ENCODE measurements at regions not wholly inside any gene's neighbourhood (a gene's known extent, or its start where the extent isn't known, plus 50 kb on each side); places are given as distances from the start of the nearest gene placed in this dataset.

DNA sequence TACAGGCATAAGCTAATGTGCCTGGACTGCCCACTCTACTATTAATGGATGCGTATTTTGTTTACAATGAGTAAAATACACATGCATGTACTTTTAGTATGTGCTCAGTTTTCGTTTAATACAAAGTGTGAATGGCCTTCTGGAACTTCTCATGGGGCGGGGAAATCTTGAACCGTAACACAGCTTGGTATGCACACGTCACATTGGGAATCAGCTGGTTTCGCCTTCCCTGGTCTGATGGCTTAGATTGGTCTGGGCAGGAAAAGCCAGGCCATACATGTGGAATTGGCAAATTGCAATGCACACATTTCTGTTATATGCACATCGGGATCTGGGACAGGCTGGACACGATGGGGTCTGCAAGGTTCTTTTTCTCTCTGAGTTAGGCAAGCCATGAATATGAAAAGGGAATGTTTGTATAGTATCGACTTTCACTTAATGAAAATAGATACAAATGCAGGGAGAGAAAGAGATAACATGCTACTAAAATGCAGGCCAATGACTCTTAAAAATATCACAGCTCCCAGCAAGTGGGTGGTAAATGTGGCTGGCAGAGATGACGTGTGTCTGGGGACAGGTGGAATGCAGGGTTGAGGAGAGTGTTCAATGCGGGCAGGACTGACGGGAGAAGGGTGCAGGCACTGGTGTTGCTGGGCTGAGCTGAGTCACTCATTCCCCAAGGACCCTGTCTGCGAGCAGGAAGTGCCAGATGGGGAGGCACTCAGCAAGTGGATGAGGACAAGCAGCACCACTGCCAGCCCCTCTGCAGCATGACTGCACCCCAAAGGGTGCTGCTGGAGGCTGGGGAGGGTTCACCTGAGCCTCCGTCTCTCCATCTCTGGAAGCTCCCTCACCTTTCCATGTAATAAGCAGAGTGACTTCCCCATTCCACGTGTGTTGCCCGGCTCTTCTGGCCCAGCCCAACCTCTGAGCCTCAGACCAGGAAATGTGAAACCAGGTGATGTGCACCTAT, 204.0 kb upstream of the GPR12 start:
- Histone ChIP-seq H3K4me3 (no peak overlapping the region), H3K9me3 (no peaks in the 10 kb centered on the region), H3K27me3 (no peaks in the 10 kb centered on the region), H3K36me3 (no peaks in the 10 kb centered on the region), H3K27ac (peak overlapping the region in 3 of 4 donors; percentile 7 to 46 (median 42)), H3K4me1 (peaks cover 54 to 78% (median 58%) of the 10 kb centered on the region in 3 donors)
- WGBS, 2 donors: 56 to 59% methylated on average over 16 of the region's 16 CpGs
- FAIRE-seq: no peak
- TF ChIP-seq, protein P1, sequence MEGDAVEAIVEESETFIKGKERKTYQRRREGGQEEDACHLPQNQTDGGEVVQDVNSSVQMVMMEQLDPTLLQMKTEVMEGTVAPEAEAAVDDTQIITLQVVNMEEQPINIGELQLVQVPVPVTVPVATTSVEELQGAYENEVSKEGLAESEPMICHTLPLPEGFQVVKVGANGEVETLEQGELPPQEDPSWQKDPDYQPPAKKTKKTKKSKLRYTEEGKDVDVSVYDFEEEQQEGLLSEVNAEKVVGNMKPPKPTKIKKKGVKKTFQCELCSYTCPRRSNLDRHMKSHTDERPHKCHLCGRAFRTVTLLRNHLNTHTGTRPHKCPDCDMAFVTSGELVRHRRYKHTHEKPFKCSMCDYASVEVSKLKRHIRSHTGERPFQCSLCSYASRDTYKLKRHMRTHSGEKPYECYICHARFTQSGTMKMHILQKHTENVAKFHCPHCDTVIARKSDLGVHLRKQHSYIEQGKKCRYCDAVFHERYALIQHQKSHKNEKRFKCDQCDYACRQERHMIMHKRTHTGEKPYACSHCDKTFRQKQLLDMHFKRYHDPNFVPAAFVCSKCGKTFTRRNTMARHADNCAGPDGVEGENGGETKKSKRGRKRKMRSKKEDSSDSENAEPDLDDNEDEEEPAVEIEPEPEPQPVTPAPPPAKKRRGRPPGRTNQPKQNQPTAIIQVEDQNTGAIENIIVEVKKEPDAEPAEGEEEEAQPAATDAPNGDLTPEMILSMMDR (IDR thresholded peaks at IDR 0.05): no peak
- intact Hi-C loops (cut with DNase I): no loop called here
- peak; percentile 36 to 57 (median 40) for ATAC-seq
- peak in 5 of 6 donors; percentile 51 to 67 (median 59) for DNase-seq

DNA sequence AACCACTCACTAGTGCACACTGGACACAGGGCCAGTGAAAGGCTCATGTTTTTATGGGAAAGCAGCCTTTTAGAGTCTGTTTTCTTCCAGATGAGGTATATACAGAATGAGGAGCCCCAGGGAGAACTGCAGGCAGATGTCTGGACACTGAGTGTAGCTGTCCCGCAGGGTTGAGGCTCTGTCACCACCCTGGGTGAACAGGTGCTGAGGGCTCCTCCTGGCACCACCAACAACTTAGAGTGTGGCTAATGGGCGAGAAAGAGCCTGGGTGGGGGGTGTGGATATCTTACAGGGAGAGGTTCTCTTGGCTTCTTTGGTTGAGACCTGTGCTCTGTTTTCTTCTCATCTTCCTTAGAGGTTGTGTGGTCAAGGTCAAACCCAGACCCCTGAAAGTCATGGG, 202.1 kb upstream of the GPR12 start:
- Histone ChIP-seq H3K9me3 (no peaks in the 10 kb centered on the region), H3K27me3 (no peaks in the 10 kb centered on the region), H3K36me3 (no peaks in the 10 kb centered on the region), H3K4me1 (peaks cover 35 to 59% (median 41%) of the 10 kb centered on the region in 3 donors), H3K27ac (peak overlapping the region in 1 of 4 donors; percentile 63), H3K4me3 (no peak overlapping the region)
- TF ChIP-seq, protein P1 (IDR thresholded peaks at IDR 0.05): no peak
- peak in 1 of 6 donors; percentile 41 for DNase-seq
- intact Hi-C loops (cut with DNase I): no loop called here
- FAIRE-seq: no peak
- peak in 3 of 4 donors; percentile 1 to 14 (median 4) for ATAC-seq
- WGBS, 2 donors: 65 to 88% methylated on average over 2 of the region's 2 CpGs

DNA sequence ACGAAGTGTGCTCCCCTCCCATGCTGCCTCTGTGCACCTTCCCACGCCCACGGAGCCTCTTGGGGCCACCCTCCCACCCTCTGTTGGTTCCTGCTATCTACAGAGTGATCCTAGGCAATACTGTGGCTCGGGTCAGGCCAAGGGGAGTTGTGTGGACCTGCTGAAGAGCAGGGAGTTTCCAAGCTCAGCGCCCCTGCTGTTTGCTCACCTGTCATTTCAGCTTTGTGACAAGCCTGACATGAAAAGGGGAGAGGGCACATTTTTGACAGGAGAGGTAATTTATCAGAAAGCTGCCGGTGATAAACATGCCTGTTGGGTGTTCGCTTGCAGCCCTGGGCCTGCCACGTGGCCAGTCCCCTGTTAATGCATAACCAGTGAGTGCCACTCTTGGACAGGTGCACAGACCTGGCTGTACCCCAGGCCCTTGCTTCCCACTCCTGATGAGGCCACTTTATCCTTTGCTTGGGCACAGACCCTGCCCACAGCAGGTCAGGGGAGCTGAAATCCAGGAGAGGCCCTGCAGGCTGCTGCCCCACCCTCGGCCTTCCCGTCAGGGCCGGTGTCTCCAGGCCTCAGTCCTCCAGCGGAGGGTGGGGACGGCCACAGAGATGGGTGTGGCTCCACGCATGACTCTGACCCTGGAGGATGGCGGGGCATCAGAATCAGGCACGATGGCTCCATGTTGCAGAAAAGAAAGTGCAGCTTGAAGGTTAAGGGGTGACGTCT, 201.5 kb upstream of the GPR12 start:
- TF ChIP-seq, protein P1 (IDR thresholded peaks at IDR 0.05): no peak

DNA sequence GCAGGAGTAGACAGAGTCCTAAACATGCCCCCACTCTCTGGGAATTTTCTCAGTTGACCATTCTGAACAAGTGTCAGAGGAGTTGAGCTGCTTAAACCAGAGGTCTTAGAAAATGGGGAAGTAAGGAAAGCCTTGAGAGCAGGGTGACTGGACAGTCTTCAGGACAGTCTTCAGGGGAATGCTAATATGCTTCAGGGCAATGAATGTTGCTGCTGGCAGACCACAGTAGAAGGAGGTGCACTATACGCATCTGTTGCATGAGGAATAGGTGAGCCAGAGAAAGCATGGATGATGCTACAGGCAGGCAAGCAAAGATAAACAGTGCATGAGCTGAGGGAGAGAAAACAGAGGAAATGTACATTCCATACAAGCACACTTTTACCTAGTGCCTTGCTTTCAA, 196.6 kb upstream of the GPR12 start:
- Histone ChIP-seq H3K27me3 (no peaks in the 10 kb centered on the region), H3K4me1 (peaks cover 24 to 28% (median 24%) of the 10 kb centered on the region in 3 donors), H3K4me3 (no peak overlapping the region), H3K9me3 (no peaks in the 10 kb centered on the region), H3K27ac (peak overlapping the region in 1 of 4 donors; percentile 15), H3K36me3 (no peaks in the 10 kb centered on the region)
- intact Hi-C loops (cut with DNase I): no loop called here
- 69 to 82% methylated on average over 1 of the region's 1 CpG for WGBS, 2 donors
- FAIRE-seq (no peak), ATAC-seq (no peak), DNase-seq (no peak)
- TF ChIP-seq, protein P1 (IDR thresholded peaks at IDR 0.05): no peak

More for the DNA sequence above, 201.5 kb upstream of the GPR12 start:
- Histone ChIP-seq H3K4me3 (no peak overlapping the region), H3K9me3 (no peaks in the 10 kb centered on the region), H3K4me1 (peaks cover 33 to 53% (median 36%) of the 10 kb centered on the region in 3 donors), H3K27ac (peak overlapping the region in 2 of 4 donors; percentile 52 to 67), H3K36me3 (no peaks in the 10 kb centered on the region), H3K27me3 (no peaks in the 10 kb centered on the region)
- DNase-seq: peak; percentile 73 to 90 (median 84)
- no peak for FAIRE-seq
- peak; percentile 82 to 92 (median 88) for ATAC-seq
- 21 to 24% methylated on average over 17 of the region's 17 CpGs for WGBS, 2 donors
- intact Hi-C loops (cut with DNase I): no loop called here

All from pancreas (tissue), 10 donors.